ENCODE measurements at regions not wholly inside any gene's neighbourhood (a gene's known extent, or its start where the extent isn't known, plus 50 kb on each side); places are given as distances from the start of the nearest gene placed in this dataset.

- TF ChIP-seq CTCF (IDR thresholded peaks at IDR 0.05; ENCODE audit: control extremely low read depth in 1 of 3, insufficient read depth in 1 of 3, low read depth in 1 of 3, low read length in 3 of 3): no peak
- TF ChIP-seq YY1 (IDR thresholded peaks at IDR 0.05; ENCODE audit: low read depth, low read length): no peak
- no peak for TF ChIP-seq POLR2A (IDR thresholded peaks at IDR 0.05; ENCODE audit: control extremely low read depth in 1 of 2, low read depth in 2 of 2, low read length in 2 of 2)
- TF ChIP-seq POLR2AphosphoS5 (IDR thresholded peaks at IDR 0.05; ENCODE audit: low read depth, low read length): no peak
- TF ChIP-seq MAX (IDR thresholded peaks at IDR 0.05): no peak
- no peak for TF ChIP-seq KDM1A (IDR thresholded peaks at IDR 0.05; ENCODE audit: borderline replicate concordance, low read length)
- TF ChIP-seq ZNF274 (IDR thresholded peaks at IDR 0.05; ENCODE audit: borderline replicate concordance, extremely low read depth, low read length): no peak
- no peak for TF ChIP-seq JUND (IDR thresholded peaks at IDR 0.05; ENCODE audit: low read length)
- TF ChIP-seq, protein P1, sequence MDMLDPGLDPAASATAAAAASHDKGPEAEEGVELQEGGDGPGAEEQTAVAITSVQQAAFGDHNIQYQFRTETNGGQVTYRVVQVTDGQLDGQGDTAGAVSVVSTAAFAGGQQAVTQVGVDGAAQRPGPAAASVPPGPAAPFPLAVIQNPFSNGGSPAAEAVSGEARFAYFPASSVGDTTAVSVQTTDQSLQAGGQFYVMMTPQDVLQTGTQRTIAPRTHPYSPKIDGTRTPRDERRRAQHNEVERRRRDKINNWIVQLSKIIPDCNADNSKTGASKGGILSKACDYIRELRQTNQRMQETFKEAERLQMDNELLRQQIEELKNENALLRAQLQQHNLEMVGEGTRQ (IDR thresholded peaks at IDR 0.05; ENCODE audit: low read length): no peak
These were observed 117.4 kb upstream of the TLE3 start for GRCh38 chr15:70214941-70215635.

Measured in H1 (cell line).